Choroid plexus epithelial cell (primary cell): ENCODE measurements at regions not wholly inside any gene's neighbourhood (a gene's known extent, or its start where the extent isn't known, plus 50 kb on each side); places are given as distances from the start of the nearest gene placed in this dataset.
"Not testable (repeated sequence)": the region's sequence is repeated elsewhere in the genome, so short reads cannot be mapped to it uniquely, and the experiment has no call there.

Experiments
- DNase-seq: peaks from one replicate; pipeline ENCODE4 v3.0.0-alpha.2; 2010; ENCODE audit warnings: low read depth
- H3K4me3 ChIP-seq: 2 replicates; pipeline ENCODE4 v1.5.1; 2011; ENCODE audit warnings: low read depth, mild to moderate bottlenecking, control low read depth, low read length, moderate library complexity
- TF ChIP-seq, protein P1 (sequence below): conservative IDR thresholded peaks from 2 replicates; pipeline ENCODE4 v1.5.1; 2011; ENCODE audit warnings: low read depth, mild to moderate bottlenecking, control low read depth, inconsistent platforms, low read length, moderate library complexity

GRCh38 chr11:130674686-130675308, 226.4 kb downstream of the ADAMTS15 start:
- DNase-seq, result peak; percentile 41
- TF ChIP-seq, protein P1, sequence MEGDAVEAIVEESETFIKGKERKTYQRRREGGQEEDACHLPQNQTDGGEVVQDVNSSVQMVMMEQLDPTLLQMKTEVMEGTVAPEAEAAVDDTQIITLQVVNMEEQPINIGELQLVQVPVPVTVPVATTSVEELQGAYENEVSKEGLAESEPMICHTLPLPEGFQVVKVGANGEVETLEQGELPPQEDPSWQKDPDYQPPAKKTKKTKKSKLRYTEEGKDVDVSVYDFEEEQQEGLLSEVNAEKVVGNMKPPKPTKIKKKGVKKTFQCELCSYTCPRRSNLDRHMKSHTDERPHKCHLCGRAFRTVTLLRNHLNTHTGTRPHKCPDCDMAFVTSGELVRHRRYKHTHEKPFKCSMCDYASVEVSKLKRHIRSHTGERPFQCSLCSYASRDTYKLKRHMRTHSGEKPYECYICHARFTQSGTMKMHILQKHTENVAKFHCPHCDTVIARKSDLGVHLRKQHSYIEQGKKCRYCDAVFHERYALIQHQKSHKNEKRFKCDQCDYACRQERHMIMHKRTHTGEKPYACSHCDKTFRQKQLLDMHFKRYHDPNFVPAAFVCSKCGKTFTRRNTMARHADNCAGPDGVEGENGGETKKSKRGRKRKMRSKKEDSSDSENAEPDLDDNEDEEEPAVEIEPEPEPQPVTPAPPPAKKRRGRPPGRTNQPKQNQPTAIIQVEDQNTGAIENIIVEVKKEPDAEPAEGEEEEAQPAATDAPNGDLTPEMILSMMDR, result no peak
- H3K4me3 ChIP-seq, result no peak overlapping the region

- TF ChIP-seq, protein P1, result no peak
- peak; percentile 84 for DNase-seq
- no peak overlapping the region for H3K4me3 ChIP-seq
Observed at GRCh38 chr11:130675371-130675821, 227.0 kb downstream of the ADAMTS15 start.

GRCh38 chr11:130675917-130676316, 227.5 kb downstream of the ADAMTS15 start:
- TF ChIP-seq, protein P1, result no peak
- no peak overlapping the region for H3K4me3 ChIP-seq
- DNase-seq, result no peak

- peak; percentile 95 for DNase-seq
- TF ChIP-seq, protein P1, result no peak
- H3K4me3 ChIP-seq, result no peak overlapping the region
Observed at GRCh38 chr11:130677486-130678153, 229.2 kb downstream of the ADAMTS15 start.

DNA sequence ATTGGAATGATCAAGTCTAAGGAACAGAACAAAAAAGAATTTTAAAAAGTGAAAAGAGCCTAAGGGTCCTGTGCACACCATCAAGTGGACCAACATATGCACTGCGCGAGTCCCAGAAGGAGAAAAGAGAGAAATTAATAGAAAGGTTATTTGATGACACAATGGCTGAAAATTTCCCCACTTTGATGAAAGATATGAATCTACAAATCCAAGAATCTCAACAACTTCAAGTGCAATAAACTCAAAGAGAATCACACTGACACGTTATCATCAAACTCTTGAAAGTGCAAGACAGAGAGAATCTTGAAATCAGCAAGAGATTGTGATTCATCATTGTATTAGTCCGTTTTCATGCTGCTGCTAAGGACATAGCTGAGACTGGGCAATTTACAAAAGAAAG, 230.8 kb downstream of the ADAMTS15 start:
- H3K4me3 ChIP-seq, result no peak overlapping the region
- TF ChIP-seq, protein P1, result no peak
- no peak for DNase-seq

- not testable (repeated sequence) for H3K4me3 ChIP-seq
Observed at GRCh38 chr11:130682471-130682870, 233.8 kb downstream of the SNX19 start.

GRCh38 chr11:130689222-130689908, 226.9 kb downstream of the SNX19 start:
- DNase-seq, result peak; percentile 31
- H3K4me3 ChIP-seq, result no peak overlapping the region
- TF ChIP-seq, protein P1, result no peak

More at GRCh38 chr11:130682471-130682870, 233.8 kb downstream of the SNX19 start:
- not testable (repeated sequence) for DNase-seq
